Left forelimb (tissue), 1 donor: ENCODE measurements at regions not wholly inside any gene's neighbourhood (a gene's known extent, or its start where the extent isn't known, plus 50 kb on each side); places are given as distances from the start of the nearest gene placed in this dataset.
"Not testable (repeated sequence)": the region's sequence is repeated elsewhere in the genome, so short reads cannot be mapped to it uniquely, and the experiment has no call there.

ENCODE experiments used
- DNase-seq: peaks from one replicate; pipeline ENCODE4 v3.0.0-alpha.2; 2018; ENCODE audit warnings: low spot score

DNA sequence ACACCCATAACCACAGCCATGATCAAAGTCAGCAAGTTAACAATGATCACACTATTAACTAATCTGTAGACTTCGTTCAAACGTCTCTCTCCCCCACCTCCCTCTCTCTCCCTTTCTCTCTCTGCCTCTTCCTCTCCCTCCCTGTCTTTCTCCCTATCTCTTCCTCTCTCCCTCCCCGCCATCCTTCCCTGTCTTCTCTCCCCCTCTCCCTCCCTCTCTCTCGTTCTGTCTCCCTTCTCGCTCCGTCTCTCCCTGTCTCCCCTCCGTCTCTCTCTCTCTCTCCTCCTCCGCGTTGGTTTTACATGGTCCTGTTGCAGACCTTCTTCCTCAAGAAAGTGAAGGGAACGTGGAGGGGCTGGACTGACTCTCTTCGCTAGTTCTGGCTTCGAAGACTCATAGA lies 308.9 kb upstream of the FOXQ1 start:
- DNase-seq: no peak

- DNase-seq: no peak
These were observed 308.9 kb upstream of the EXOC2 start for GRCh38 chr6:1001655-1002349.

DNA sequence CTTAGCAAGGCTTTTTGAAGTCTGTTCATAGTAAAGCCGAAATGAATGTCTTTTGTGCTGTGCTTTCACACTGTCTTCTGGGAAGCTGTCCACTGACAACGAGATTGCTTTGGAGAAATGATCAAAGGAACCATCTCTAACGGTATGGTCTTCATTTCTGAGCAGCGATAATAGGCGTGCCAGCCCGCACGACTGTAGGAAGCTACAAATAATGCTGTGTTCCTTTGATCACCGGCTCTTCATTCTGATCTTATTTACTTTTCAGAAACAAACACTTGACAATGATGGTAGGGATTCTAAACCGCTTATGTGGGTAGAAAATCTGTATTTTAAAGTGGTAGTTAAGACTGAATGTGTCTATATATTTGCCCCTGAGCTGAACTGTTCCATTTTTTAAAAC lies 306.6 kb upstream of the EXOC2 start:
- DNase-seq: no peak

- DNase-seq: no peak
These were observed 305.6 kb upstream of the EXOC2 start for GRCh38 chr6:998551-998950.

GRCh38 chr6:996271-996852 lies 303.4 kb upstream of the EXOC2 start:
- no peak for DNase-seq

GRCh38 chr6:991192-991591 lies 298.3 kb upstream of the EXOC2 start:
- no peak for DNase-seq

GRCh38 chr6:984031-984430 lies 291.1 kb upstream of the EXOC2 start:
- DNase-seq: no peak

GRCh38 chr6:978937-979685 lies 286.2 kb upstream of the EXOC2 start:
- no peak for DNase-seq

- DNase-seq: not testable (repeated sequence)
These were observed 284.3 kb upstream of the EXOC2 start for GRCh38 chr6:977226-977625.

DNA sequence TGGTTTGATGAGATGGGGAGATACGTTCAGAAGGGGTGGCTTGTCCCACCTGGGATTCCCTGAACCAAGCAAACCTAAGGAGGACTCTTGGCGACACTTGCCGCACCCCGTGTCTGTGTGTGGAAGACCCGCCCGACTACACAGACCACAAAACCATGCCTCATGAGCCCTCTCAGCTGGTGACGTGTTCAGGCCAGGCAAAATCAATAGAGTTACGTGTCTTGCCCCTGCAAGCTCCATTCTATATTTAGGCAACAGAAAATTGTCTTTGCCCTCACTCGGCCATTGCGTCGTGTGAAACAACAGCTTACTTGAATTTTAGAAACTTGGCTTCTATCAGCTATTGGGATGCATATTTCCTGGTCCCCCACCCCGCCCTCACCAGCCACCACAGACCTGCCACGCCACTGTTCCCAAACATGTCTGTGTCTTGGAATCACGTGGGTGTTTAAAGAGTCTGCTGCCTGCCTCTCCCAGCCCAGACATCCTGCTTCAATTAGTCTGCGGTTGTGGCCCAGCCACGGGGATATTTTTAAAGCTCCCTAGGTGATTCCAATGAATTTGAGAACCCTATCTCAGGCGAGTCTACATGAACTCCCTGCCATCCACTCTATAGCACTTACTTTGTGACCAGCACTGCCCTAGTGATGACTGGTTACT lies 279.2 kb upstream of the EXOC2 start:
- DNase-seq: no peak

DNA sequence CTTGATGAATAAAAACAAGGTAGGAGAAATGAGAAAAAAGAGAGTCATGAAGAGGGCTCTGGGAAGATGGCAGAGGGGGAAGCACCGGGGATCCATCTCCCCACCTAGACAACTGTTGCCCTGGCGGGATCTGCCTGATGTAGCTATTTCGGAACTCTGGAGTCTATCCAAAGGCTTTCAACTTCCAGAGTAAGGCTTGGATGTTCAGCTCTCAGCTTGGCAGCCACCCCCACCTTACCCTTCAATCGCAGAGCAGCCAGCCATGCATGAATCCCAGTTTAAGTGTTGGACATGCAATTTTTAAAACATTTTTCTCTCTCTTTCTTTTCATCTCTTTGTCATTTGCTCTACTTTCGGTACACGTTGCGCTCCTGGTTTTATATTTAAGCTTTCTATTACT lies 275.9 kb upstream of the EXOC2 start:
- no peak for DNase-seq

DNA sequence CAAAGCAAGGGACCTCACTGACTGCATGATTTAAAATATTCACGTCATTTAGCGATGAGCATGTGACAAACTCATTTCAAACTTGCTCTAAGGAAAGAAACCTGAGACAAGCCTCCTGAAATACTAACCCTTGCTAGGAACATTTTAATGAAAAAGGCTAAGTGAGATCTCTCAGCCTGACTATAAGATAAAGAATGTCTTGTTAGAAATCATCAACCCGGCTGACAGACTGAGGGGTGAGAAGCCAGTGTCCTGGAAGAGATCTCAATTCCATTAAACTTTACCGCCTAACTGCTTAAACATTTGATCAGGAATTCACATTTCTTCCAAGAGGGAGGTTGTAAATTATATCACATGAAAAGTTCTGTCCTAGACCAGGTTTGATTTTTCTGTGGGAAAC lies 274.8 kb upstream of the EXOC2 start:
- no peak for DNase-seq

DNA sequence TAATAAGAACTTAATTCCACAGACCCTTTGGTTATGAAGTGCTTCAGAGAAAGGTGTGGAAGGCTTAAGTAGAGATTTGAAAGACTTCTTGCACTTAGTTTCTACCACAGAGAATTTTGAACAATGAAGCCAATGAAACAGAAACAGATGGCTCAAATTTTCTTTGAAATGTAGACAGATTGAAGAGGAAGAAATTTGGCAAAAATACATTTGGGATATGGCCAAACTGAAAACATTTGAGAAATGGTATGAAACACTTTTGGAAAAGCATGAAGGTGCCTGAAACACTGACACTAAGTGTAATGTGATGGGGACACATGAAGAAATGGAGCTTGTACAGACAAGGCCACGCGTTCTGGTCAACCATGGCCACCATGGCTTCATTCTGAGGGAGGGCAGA lies 272.4 kb upstream of the EXOC2 start:
- DNase-seq: no peak

DNA sequence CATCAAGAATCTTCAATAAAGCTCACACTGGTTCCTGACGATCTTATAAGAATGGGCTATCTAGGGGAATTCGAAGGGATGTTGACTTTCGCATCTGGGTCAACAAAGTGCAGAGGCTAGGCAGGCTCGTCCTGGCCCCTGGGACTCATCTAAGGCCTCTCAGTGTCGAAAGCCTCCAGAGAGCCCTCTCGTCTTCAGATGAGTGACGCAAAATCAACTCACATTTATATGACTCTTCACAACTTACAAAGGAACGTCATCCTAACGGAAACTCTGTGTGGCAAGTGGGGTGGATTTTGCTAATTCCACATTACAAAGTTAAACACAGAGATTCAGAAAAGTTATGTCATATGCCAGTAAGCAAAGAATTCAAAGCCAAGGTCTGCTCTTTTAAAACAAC lies 270.5 kb upstream of the EXOC2 start:
- no peak for DNase-seq

DNA sequence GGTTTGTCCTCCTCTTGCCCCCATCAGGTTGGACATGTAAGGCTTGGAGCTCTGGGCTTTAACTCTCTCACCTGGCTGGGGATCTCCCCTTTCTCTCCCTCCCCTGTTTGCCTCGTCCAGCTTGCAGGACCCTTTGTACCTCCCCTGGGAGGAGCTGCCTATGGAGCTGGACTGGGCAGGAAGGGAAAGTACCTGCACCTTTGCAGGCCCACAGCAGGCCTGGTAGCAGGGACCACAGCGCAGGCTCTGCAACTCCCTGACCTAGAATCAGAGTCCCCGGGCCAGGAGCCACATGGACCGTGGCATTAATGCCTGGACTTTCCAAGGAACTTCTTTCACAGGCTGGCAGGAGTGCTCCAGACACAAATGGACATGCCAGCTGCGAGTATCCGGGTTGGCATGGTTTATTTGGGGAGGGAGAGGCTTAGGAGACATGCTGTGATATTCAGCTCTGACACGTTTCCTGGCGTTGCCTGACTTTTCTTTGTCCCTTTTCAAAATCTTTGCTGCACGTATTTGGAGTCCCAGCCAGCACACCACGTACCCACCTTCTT lies 268.5 kb upstream of the EXOC2 start:
- no peak for DNase-seq

DNA sequence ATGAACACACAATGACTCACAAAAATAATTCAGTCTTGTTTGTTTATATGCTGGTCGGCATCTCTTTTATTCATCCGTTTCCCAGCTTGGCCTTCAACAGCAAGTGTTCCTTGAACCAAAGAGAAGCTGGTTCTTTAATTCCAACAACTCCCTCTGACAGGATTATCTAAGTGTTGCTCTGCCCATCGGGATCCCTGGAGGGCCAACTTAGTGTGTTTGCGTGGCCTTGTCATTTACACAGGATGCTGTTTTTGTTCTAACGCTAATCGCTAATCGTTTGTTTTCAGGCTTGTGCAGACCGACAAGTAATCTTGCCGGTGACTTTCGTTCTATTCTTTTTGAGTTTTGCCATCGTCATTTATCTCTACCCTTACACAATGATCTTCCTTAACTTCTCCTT lies 267.4 kb upstream of the EXOC2 start:
- DNase-seq: no peak

GRCh38 chr6:958488-958887 lies 265.5 kb upstream of the EXOC2 start:
- no peak for DNase-seq

DNA sequence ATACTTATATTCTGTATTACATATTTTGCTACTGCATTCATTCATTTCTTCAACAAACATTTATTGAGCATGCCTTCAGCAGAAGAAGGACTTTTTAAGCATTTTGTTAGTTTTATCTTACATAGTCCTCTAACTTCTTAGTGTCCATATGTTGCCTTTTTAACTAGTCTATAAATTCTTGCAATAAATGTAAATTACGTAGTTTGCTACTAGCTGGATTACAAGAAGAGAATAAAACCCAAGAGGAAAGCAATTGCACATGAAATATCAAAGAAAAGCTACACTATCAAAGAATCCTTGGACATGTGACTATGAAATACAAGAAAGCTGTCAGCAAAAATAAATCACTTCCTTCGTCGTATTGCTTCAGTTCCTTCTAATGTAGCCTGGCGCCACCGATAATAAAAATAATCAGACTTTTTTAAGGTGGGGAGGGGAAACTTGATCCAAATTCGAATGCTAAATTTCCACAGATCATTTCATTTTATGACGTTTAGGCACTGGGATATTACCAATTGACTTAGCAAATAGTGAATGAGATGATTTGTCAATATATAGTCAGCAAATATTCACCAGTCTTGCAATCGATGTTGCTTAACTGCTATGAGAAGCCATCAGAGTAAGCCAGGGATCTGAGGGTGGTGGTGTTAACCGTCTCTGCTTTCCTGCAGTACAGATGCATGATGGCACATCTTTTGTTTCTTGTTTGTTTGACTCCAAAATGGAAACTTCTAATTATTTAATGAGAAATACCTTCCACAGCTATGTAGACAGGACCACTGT lies 258.7 kb upstream of the EXOC2 start:
- DNase-seq: no peak

GRCh38 chr6:947235-947934 lies 254.4 kb upstream of the EXOC2 start:
- DNase-seq: no peak

DNA sequence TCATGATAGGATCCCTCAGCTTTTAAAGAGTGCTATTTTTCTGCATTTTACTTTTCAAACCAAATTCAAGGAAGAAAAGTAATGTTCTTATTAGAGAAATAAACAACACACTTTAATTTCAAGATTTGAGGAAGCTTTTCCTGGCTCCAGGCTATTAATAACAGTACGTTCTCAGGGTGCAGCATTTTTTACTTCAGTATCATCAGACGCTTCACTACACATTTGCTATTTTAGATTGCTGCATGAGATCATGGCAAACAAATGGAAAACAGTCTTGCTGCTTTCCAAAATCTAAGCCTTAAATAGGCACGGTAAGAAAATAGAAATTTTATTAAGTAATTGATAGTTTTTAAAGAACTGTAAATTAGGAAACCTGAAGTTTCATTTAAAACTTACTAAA lies 253.6 kb upstream of the EXOC2 start:
- no peak for DNase-seq
